ENCODE measurements at regions not wholly inside any gene's neighbourhood (a gene's known extent, or its start where the extent isn't known, plus 50 kb on each side); places are given as distances from the start of the nearest gene placed in this dataset.

DNA sequence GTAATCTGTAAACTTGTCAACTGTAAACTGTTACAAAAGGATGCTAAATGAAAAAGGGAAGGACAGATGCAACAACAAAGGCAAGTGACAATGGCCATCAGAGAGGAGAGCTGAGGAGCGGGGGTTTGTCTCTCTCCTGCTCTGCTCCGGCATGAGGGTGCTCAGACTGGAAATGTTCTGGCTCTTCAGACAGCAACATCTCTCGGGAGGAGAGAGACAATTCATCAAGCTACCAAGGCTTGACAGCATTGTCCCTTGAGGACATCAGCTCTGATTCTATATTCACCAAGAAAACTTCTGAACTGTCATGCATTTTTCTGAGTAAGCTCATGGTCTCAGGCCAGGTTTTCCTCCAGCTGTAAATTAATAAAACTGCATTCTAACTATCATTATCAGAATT is 408.2 kb downstream of the IGSF11 start:
- TF ChIP-seq CTCF (IDR thresholded peaks at IDR 0.05; ENCODE audit: low read length): no peak
- TF ChIP-seq EZH2phosphoT487 (IDR thresholded peaks at IDR 0.05; ENCODE audit: low read length): no peak
- no peak for TF ChIP-seq EZH2 (optimal IDR thresholded peaks at IDR 0.05; ENCODE audit: low read depth, low read length)

Measured in MM.1S (cell line).